ENCODE measurements at regions not wholly inside any gene's neighbourhood (a gene's known extent, or its start where the extent isn't known, plus 50 kb on each side); places are given as distances from the start of the nearest gene placed in this dataset.
A peak's percentile ranks its signal among the peaks of the same experiment; 100 is the strongest.

DNA sequence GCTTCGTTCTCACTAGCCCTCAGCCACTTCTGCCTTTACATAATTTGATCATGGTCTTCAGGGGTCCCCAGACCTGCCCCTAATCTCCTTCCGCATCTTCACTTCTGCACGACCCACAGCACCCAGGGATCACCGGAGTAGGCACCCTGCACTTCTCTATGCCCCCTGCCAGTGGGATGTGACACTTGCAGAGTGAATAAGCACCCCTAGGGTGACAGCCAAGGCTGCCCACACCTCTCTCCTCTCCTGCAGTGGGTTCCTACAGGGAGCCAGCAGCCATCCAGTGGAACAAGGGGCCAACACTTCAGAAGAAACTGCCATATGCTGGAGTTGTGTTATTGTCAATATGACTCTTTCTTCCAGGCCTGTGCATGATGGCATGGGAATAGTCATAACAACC lies 58.0 kb upstream of the CTPS1 start:
- in situ Hi-C loops (cut with HindIII; ENCODE audit: low pct_unique_long_range_greater_than_20kb, low sequenced_read_pairs) = no loop called here
- ATAC-seq (no peak), DNase-seq (ENCODE audit: low read depth, low spot score) (no peak)
- Histone ChIP-seq H3K4me3 (ENCODE audit: low read depth in 2 of 2, low read length in 2 of 2) (no peak overlapping the region), H3K9me3 (ENCODE audit: control insufficient read depth, insufficient read depth, low read depth, low read length) (no peaks in the 10 kb centered on the region), H3K36me3 (ENCODE audit: control insufficient read depth, insufficient read depth, low read length) (no peaks in the 10 kb centered on the region), H3K27ac (ENCODE audit: low read length) (peak overlapping the region; percentile 89), H3K4me1 (ENCODE audit: control insufficient read depth, insufficient read depth, low read length) (peaks cover 64% of the 10 kb centered on the region), H3K27me3 (ENCODE audit: control insufficient read depth, insufficient read depth, low read length) (no peaks in the 10 kb centered on the region)
- intact Hi-C loops (cut with micrococcal nuclease; ENCODE audit: unreplicated experiment) = no loop called here
- CTCF ChIA-PET = interaction anchor here (0.7 kb wide), 1 partner anchor 59 kb away, joined by 3 read pairs; the partner anchor contains the start of gene CITED4
- no TSS peak for BruUV-seq (replicated peaks)
- POLR2A ChIA-PET = no interaction called here
- no peak for TF ChIP-seq SIN3A (IDR thresholded peaks at IDR 0.05; ENCODE audit: borderline replicate concordance, insufficient read depth, low read depth, low read length)

DNA sequence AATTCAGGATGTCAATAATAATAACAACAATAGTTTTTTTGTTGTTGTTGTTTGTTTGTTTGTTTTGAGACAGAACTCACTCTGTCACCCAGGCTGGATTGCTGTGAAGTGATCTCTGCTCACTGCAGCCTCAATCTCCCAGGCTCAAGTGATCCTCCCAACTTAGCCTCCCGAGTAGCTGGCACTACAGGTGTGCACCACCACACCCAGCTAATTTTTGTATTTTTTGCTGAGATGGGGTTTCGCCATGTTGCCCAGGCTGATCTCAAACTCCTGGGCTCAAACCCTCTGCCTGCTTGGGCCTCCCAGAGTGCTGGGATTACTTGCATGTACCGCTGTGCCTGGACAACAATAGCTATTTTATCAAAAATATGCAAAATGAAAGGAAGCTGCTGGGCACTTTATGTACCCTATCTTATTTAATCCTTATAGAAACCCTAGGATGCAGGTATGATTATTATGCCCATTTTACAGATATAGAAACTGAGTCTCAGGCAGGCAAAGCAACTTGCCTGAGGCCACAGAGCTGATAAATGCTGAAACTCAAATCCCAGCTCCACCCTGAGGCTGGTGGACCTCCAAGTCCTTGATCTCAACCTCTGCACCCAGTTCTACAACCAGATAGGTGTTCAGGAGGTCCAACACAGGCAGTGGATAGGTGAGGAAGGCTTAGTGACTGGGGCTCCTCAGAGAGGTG lies 57.4 kb upstream of the CTPS1 start:
- H3K4me1 ChIP-seq (ENCODE audit: control insufficient read depth, insufficient read depth, low read length) = peaks cover 67% of the 10 kb centered on the region
- H3K27me3 ChIP-seq (ENCODE audit: control insufficient read depth, insufficient read depth, low read length) = no peaks in the 10 kb centered on the region
- peak overlapping the region; percentile 89 for H3K27ac ChIP-seq (ENCODE audit: low read length)
- TF ChIP-seq TCF7L2 (IDR thresholded peaks at IDR 0.05; ENCODE audit: low read depth, low read length) (no peak), SIN3A (IDR thresholded peaks at IDR 0.05; ENCODE audit: borderline replicate concordance, insufficient read depth, low read depth, low read length) (no peak), POLR2AphosphoS5 (IDR thresholded peaks at IDR 0.05; ENCODE audit: low read depth, low read length) (no peak)
- TF ChIP-seq, protein P1, sequence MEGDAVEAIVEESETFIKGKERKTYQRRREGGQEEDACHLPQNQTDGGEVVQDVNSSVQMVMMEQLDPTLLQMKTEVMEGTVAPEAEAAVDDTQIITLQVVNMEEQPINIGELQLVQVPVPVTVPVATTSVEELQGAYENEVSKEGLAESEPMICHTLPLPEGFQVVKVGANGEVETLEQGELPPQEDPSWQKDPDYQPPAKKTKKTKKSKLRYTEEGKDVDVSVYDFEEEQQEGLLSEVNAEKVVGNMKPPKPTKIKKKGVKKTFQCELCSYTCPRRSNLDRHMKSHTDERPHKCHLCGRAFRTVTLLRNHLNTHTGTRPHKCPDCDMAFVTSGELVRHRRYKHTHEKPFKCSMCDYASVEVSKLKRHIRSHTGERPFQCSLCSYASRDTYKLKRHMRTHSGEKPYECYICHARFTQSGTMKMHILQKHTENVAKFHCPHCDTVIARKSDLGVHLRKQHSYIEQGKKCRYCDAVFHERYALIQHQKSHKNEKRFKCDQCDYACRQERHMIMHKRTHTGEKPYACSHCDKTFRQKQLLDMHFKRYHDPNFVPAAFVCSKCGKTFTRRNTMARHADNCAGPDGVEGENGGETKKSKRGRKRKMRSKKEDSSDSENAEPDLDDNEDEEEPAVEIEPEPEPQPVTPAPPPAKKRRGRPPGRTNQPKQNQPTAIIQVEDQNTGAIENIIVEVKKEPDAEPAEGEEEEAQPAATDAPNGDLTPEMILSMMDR (IDR thresholded peaks at IDR 0.05) = no peak
- POLR2A ChIA-PET = no interaction called here
- no peak for ATAC-seq
- intact Hi-C loops (cut with micrococcal nuclease; ENCODE audit: unreplicated experiment) = no loop called here
- in situ Hi-C loops (cut with HindIII; ENCODE audit: low pct_unique_long_range_greater_than_20kb, low sequenced_read_pairs) = no loop called here
- no peaks in the 10 kb centered on the region for H3K9me3 ChIP-seq (ENCODE audit: control insufficient read depth, insufficient read depth, low read depth, low read length)
- BruUV-seq (replicated peaks) = no TSS peak
- CTCF ChIA-PET = interaction anchor here (0.7 kb wide), 1 partner anchor 60 kb away, joined by 3 read pairs; the partner anchor contains the start of gene CITED4
- no peaks in the 10 kb centered on the region for H3K36me3 ChIP-seq (ENCODE audit: control insufficient read depth, insufficient read depth, low read length)
- DNase-seq (ENCODE audit: low read depth, low spot score) = no peak
- no peak overlapping the region for H3K4me3 ChIP-seq (ENCODE audit: low read depth in 2 of 2, low read length in 2 of 2)

DNA sequence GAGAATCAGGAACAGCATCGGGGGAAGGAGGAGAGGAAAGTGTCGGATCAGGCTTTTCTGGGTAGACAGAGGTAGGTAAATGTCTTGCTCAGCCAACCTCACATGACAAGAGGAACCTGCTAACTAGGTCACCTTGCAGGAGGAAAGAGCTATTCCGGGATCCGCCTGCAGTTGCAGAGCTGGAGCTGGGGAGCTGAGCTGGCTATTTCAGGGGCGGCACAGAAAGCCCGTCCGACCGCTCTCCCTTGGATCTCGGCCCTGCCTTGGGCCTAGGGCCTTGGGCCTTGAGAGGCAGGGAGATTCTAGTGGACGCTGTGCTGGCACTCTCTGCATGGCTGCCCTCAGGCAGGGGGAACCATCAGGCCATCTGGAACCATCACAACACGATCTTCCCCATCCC lies 56.5 kb upstream of the CTPS1 start:
- H3K4me1 ChIP-seq (ENCODE audit: control insufficient read depth, insufficient read depth, low read length) = peaks cover 66% of the 10 kb centered on the region
- no peaks in the 10 kb centered on the region for H3K9me3 ChIP-seq (ENCODE audit: control insufficient read depth, insufficient read depth, low read depth, low read length)
- H3K27me3 ChIP-seq (ENCODE audit: control insufficient read depth, insufficient read depth, low read length) = no peaks in the 10 kb centered on the region
- CTCF ChIA-PET = interaction anchor here (0.6 to 1.4 kb wide), 2 partner anchors 10 to 43 kb away, joined by 3 to 4 read pairs; no protein-coding TSS in a partner anchor
- DNase-seq (ENCODE audit: low read depth, low spot score) (no peak), ATAC-seq (no peak)
- TF ChIP-seq, protein P2, sequence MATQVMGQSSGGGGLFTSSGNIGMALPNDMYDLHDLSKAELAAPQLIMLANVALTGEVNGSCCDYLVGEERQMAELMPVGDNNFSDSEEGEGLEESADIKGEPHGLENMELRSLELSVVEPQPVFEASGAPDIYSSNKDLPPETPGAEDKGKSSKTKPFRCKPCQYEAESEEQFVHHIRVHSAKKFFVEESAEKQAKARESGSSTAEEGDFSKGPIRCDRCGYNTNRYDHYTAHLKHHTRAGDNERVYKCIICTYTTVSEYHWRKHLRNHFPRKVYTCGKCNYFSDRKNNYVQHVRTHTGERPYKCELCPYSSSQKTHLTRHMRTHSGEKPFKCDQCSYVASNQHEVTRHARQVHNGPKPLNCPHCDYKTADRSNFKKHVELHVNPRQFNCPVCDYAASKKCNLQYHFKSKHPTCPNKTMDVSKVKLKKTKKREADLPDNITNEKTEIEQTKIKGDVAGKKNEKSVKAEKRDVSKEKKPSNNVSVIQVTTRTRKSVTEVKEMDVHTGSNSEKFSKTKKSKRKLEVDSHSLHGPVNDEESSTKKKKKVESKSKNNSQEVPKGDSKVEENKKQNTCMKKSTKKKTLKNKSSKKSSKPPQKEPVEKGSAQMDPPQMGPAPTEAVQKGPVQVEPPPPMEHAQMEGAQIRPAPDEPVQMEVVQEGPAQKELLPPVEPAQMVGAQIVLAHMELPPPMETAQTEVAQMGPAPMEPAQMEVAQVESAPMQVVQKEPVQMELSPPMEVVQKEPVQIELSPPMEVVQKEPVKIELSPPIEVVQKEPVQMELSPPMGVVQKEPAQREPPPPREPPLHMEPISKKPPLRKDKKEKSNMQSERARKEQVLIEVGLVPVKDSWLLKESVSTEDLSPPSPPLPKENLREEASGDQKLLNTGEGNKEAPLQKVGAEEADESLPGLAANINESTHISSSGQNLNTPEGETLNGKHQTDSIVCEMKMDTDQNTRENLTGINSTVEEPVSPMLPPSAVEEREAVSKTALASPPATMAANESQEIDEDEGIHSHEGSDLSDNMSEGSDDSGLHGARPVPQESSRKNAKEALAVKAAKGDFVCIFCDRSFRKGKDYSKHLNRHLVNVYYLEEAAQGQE (IDR thresholded peaks at IDR 0.05; ENCODE audit: insufficient read depth in 1 of 2, low read depth in 2 of 2, low read length in 1 of 2) = no peak
- TF ChIP-seq, protein P1 (IDR thresholded peaks at IDR 0.05) = no peak
- TF ChIP-seq SIN3A (IDR thresholded peaks at IDR 0.05; ENCODE audit: borderline replicate concordance, insufficient read depth, low read depth, low read length) = no peak
- TF ChIP-seq TCF7L2 (IDR thresholded peaks at IDR 0.05; ENCODE audit: low read depth, low read length) = no peak
- TF ChIP-seq POLR2AphosphoS5 (IDR thresholded peaks at IDR 0.05; ENCODE audit: low read depth, low read length) = no peak
- POLR2A ChIA-PET = interaction anchor here (1.3 kb wide), 1 partner anchor 61 kb away, joined by 3 read pairs; the partner anchor contains the start of gene CITED4
- BruUV-seq (replicated peaks) = no TSS peak
- in situ Hi-C loops (cut with HindIII; ENCODE audit: low pct_unique_long_range_greater_than_20kb, low sequenced_read_pairs) (no loop called here), intact Hi-C loops (cut with micrococcal nuclease; ENCODE audit: unreplicated experiment) (no loop called here)
- H3K36me3 ChIP-seq (ENCODE audit: control insufficient read depth, insufficient read depth, low read length) = no peaks in the 10 kb centered on the region
- H3K27ac ChIP-seq (ENCODE audit: low read length) = peak overlapping the region; percentile 89
- no peak overlapping the region for H3K4me3 ChIP-seq (ENCODE audit: low read depth in 2 of 2, low read length in 2 of 2)

Measured in Panc1 (cell line).